Ectodermal cell (in vitro differentiated cells): ENCODE measurements at regions not wholly inside any gene's neighbourhood (a gene's known extent, or its start where the extent isn't known, plus 50 kb on each side); places are given as distances from the start of the nearest gene placed in this dataset.
A peak's percentile ranks its signal among the peaks of the same experiment; 100 is the strongest.

Experiments
- H3K27ac ChIP-seq: 2 replicates; pipeline ENCODE4 v1.7.0; 2013; ENCODE audit warnings: mild to moderate bottlenecking, low read depth, low read length; ENCODE audit not compliant: insufficient read depth, poor library complexity, severe bottlenecking
- H3K27me3 ChIP-seq: 2 replicates; pipeline ENCODE4 v1.7.0; 2013; ENCODE audit warnings: mild to moderate bottlenecking, low read length; ENCODE audit not compliant: insufficient read depth, control insufficient read depth, poor library complexity, severe bottlenecking
- H3K36me3 ChIP-seq: one replicate; pipeline ENCODE4 v1.7.0; 2013; ENCODE audit warnings: low read length; ENCODE audit not compliant: control insufficient read depth, insufficient read depth
- H3K4me1 ChIP-seq: one replicate; pipeline ENCODE4 v1.7.0; 2013; ENCODE audit warnings: low read length; ENCODE audit not compliant: control insufficient read depth, insufficient read depth
- H3K4me3 ChIP-seq: 2 replicates; pipeline ENCODE4 v1.7.0; 2013; ENCODE audit warnings: low read depth, low read length, control low read depth; ENCODE audit not compliant: insufficient read depth
- H3K9me3 ChIP-seq: 2 replicates; pipeline ENCODE4 v1.7.0; 2013; ENCODE audit warnings: mild to moderate bottlenecking, low read length, moderate library complexity; ENCODE audit not compliant: control insufficient read depth
- WGBS, 2 experiments: methylation state at CpG; one replicate each; pipeline ENCODE4 v1.1.7; 2013; ENCODE audit warnings: missing lambda C conversion rate in 2 of 2; 5-methylcytosine and 5-hydroxymethylcytosine counted together

DNA sequence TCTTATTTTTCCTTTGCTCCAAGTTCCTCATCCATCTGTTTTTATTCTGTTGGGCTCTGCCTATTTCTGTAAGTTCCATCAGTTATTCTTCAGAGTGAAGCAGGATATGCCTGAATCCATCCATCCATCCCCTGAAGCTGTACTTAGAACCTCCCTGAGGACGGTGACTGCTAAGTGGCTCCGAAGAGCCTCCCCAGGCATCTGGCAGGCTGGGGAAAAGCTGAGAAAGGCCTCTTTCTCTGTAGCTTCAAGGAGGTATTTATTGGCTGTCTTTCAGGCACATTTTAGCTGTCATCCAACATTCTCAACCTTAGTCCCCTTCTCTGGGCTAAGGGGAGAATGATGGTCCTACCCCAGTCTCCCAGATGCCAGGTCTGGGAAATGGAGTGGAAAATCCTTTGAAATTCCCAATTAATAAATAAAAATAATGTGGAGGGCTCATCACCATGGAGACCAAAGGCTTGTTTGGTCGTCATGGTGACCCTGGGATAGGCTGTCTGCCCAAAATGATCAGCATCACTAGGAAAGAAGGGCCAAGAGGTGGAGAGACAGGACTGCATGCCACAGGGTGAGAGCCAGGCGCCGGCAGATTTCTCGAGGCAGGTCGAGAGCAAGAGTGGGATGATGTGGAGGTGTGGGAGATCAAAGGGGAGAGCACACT lies 82.0 kb downstream of the UBIAD1 start:
- H3K27ac ChIP-seq, result peak overlapping the region; percentile 93
- H3K4me3 ChIP-seq, result no peak overlapping the region
- no peaks in the 10 kb centered on the region for H3K27me3 ChIP-seq
- no peaks in the 10 kb centered on the region for H3K9me3 ChIP-seq
- no peaks in the 10 kb centered on the region for H3K36me3 ChIP-seq
- peaks cover 33% of the 10 kb centered on the region for H3K4me1 ChIP-seq
- 43 to 55% methylated on average over 7 of the region's 7 CpGs for WGBS, 2 experiments

DNA sequence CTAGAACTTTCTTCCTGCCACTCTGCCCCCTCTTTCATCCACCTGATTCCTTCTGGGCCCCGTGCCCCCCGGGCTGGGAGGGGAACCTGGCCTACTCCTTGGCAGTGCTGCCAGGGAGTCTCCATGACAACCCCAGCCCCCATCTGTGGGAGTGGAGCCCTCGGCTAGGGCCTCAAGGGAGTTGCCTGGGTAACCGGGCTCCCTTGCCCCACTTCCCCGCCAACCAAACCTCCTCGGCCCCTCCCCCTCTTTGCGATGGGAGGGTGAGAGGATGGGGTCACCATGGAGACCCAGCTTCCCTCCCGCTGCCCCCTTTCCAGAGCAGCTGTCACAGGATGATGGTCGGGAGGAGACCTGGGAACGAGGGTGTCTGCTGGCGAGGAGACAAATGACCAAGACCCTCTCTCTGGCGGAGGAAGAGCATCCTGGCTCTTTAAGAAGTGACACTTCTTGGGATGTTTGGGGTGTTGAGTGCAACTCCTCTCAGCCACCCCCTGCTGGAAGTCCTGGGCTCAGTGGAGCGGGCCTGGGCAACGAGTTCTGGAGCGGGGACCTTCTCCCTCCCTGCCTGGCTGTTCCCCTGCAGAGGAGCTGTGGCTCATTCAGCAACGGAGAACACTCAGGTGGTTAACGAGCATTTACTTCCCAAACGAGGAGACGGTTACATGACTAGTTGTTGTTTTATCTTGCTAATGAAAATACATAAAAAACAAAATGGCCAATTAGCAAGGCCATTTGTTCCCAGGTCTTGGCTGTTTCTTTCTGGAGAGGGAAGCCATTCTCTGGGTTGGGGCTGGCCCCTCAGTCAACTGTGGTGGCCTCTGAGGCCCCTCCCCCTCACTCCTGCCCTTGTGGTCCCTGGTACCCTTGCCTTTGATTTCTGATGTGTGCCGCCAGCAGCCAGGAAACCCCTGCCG lies 82.8 kb downstream of the UBIAD1 start:
- Histone ChIP-seq H3K9me3 (no peaks in the 10 kb centered on the region), H3K36me3 (no peaks in the 10 kb centered on the region), H3K4me3 (peak overlapping the region; percentile 2), H3K27me3 (no peaks in the 10 kb centered on the region), H3K4me1 (peaks cover 35% of the 10 kb centered on the region), H3K27ac (peak overlapping the region; percentile 93)
- WGBS, 2 experiments, result 8 to 14% methylated on average over 19 to 20 of the region's 21 CpGs

DNA sequence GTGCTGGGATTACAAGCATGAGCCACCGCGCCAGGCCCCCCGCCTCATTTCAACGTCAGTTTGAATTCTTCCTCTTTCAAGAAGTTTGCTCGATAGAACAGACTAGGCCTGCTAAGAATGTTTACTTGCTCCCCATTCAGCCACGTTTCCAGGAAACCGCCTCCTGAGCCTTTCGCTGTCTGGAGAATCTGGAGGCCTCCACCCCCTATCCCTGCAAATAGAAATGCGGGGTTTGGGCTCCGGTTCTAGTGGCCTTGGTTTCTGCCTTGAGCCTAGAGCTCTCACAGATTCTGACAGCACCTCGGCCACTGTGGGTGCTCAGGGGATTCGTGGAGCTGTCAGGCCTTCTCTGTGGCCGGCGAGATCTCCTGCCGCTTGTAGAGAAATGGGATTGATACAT lies 84.3 kb downstream of the UBIAD1 start:
- Histone ChIP-seq H3K36me3 (no peaks in the 10 kb centered on the region), H3K27ac (no peak overlapping the region), H3K27me3 (no peaks in the 10 kb centered on the region), H3K4me3 (no peak overlapping the region), H3K9me3 (no peaks in the 10 kb centered on the region), H3K4me1 (peaks cover 36% of the 10 kb centered on the region)
- WGBS, 2 experiments, result 66% methylated on average over 15 of the region's 15 CpGs

DNA sequence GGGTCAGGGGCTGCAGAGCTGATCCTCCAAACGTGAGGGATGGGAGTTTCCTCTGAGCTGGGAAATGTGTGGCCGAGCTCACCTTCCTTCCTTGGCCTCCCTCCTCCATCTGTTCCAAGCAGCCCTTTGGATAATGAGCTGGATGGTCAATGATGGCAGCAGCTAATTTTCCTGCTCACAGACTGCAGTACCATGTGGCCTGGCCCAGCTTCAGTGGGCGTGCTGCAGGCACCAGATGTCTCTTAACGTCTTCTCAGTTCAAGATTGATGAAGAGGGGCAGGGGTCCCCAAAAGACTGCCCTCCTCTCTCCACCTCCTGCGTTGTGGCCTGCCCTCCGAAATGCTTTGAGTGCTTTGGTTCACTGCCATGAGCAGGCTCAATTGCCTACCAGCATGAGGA lies 86.0 kb downstream of the UBIAD1 start:
- WGBS, 2 experiments, result 84 to 92% methylated on average over 6 of the region's 6 CpGs
- H3K9me3 ChIP-seq, result no peaks in the 10 kb centered on the region
- H3K4me3 ChIP-seq, result no peak overlapping the region
- H3K27me3 ChIP-seq, result no peaks in the 10 kb centered on the region
- H3K4me1 ChIP-seq, result peaks cover 26% of the 10 kb centered on the region
- no peaks in the 10 kb centered on the region for H3K36me3 ChIP-seq
- H3K27ac ChIP-seq, result no peak overlapping the region

DNA sequence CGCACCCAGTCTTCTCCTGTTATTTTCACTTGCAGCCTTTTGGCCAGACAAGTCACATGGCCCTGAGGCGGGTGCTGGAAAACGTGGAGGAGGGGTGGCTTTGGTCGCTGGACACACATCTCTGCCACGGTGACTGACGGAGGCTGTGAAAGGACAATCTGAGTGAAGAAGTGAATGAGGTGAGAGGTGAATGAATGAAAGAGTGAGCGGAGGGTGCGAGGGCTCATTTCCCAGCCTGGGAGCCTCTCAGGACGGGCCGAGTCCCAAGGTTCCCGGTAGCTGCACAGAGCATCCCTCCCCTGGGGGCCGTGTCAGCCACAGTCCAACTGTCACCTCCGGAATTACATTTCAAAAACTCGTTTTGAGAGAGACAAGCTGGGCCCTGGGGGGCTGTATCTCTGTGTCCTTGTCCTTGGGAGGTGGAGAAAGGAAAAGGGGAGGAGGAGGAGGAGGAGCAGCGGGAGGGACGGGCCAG lies 89.6 kb downstream of the UBIAD1 start:
- WGBS, 2 experiments, result 69% methylated on average over 16 of the region's 16 CpGs
- Histone ChIP-seq H3K4me1 (peaks cover 6% of the 10 kb centered on the region), H3K9me3 (no peaks in the 10 kb centered on the region), H3K27ac (no peak overlapping the region), H3K4me3 (no peak overlapping the region), H3K27me3 (no peaks in the 10 kb centered on the region), H3K36me3 (no peaks in the 10 kb centered on the region)

DNA sequence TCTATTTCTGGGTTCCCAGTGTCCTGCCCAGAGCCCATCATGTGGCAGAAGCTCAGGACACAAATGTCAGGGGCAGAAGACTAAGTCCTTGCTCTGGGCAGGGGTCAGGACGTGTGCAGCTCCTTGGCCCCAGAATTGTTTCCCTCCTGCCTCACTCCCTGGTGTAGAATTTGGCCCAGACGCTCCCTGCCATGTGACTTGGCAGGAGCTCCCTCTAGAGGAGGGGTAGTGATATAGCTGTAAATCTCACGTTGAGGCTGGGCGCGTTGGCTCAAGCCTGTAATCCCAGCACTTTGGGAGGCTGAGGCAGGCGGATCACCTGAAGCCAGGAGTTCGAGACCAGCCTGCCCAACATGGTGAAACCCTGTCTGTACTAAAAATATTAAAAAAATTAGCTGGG lies 91.2 kb downstream of the UBIAD1 start:
- Histone ChIP-seq H3K4me3 (no peak overlapping the region), H3K27ac (no peak overlapping the region), H3K36me3 (no peaks in the 10 kb centered on the region), H3K27me3 (no peaks in the 10 kb centered on the region), H3K9me3 (no peaks in the 10 kb centered on the region), H3K4me1 (peaks cover 3% of the 10 kb centered on the region)
- 80 to 88% methylated on average over 7 of the region's 7 CpGs for WGBS, 2 experiments

DNA sequence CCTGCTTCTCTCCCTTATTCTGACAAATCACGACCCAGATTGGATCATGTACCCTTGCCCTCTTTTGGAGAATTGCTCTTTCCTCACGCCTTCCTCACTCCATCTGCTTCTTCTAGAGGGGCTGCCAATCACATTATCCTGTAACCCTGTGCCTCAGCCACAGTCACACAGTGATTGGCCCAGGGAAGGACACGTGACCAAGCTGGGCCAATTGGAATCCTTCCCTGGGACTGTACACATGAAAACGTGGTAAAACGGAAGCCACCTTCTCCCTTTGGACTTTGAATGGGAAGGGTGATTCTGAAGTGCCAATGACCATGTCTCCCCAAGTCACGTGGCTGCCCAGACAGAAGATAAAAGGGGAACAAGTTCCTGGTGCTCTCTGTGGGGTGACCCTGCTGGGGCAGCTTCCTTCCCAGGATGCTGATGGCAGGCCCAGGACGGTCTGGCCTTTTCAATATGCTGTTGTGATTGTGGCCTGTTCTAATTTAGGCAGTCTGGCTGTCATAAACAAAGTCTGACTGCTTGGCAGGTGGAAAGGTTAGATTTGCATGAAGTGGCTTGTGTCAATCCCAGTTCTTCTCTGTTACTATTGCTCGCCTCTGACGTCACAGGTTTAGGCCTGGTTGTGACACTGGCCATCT lies 92.9 kb downstream of the UBIAD1 start:
- peaks cover under 1% of the 10 kb centered on the region for H3K4me1 ChIP-seq
- WGBS, 2 experiments, result 91 to 93% methylated on average over 9 of the region's 9 CpGs
- no peaks in the 10 kb centered on the region for H3K9me3 ChIP-seq
- no peak overlapping the region for H3K27ac ChIP-seq
- no peaks in the 10 kb centered on the region for H3K36me3 ChIP-seq
- no peaks in the 10 kb centered on the region for H3K27me3 ChIP-seq
- no peak overlapping the region for H3K4me3 ChIP-seq

DNA sequence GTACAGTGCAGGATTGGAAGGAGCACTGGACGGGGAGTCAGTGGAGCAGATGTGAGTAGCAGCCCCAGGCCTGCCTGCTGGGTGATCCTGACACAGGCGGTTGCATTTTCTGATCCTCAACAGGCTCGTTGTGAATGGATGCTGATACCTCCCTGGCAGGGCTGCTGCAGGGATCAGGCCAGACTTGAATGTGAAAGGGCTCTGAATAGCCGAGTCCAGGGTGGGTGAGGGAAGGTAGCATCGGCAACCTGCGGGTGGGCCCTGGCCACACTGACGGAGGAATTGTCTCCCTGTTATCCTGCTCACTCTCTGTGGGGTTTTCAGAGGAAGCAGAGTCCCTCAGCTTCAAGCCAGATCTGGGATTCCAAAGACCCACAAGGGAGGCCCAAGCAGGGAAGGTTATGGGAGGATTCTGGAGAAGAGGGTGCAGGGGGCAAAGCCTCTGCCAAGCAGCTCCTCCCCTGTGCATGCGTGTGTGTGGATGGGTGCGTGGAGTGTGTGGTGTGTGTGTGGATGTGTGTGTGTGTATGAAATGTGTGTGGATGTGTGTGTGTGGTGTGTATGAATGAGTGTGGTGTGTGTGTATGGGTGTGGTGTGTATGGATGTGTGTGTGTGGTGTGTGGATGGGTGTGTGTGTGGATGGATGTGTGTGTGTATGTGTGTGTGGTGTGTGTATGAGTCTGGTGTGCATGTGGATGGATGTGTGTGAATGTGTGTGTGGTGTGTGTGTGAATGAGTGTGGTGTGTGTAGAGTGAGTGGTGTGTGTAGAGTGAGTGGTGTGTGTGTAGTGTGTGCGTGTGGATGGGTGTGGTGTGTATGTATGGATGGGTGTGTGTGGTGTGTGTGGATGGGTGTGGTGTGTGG lies 100.3 kb downstream of the UBIAD1 start:
- 57 to 58% methylated on average over 10 of the region's 10 CpGs for WGBS, 2 experiments
- no peaks in the 10 kb centered on the region for H3K27me3 ChIP-seq
- no peaks in the 10 kb centered on the region for H3K9me3 ChIP-seq
- H3K4me1 ChIP-seq, result no peaks in the 10 kb centered on the region
- H3K36me3 ChIP-seq, result no peaks in the 10 kb centered on the region
- no peak overlapping the region for H3K27ac ChIP-seq
- no peak overlapping the region for H3K4me3 ChIP-seq

DNA sequence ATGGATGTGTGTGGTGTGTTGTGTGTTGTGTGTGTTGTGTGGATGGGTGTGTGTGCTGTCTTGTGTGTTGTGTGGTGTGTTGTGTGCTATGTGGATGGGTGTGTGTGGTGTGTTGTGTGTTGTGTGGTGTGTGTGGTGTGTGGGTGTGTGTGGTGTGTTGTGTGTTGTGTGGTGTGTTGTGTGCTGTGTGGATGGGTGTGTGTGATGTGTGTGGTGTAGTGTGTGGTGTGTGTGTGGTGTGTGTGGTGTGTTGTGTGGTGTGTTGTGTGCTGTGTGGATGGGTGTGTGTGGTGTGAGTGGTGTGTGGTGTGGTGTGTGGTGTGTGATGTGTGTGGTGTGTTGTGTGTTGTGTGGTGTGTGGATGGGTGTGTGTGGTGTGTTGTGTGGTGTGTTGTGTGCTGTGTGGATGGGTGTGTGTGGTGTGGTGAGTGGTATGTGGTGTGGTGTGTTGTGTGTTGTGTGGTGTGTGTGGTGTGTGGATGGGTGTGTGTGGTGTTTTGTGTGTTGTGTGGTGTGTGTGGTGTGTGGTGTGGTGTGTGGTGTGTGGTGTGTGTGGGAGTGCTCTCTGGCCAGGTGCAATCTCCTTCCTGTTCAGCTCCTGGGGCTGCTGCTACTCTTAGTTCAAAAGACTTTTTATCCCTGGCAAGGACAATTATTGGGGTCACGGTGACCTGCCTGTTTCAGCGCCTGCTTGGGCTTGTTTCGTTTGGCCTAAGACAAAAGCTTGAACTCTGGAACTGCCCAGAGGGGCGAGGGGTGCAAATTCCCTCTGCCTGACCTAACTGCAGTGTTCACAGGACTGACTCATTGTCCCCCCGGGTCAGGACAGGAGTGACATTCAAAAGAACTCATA lies 101.1 kb downstream of the UBIAD1 start:
- Histone ChIP-seq H3K27me3 (no peaks in the 10 kb centered on the region), H3K9me3 (no peaks in the 10 kb centered on the region), H3K36me3 (no peaks in the 10 kb centered on the region), H3K4me3 (no peak overlapping the region), H3K4me1 (no peaks in the 10 kb centered on the region), H3K27ac (no peak overlapping the region)
- WGBS, 2 experiments, result 71 to 73% methylated on average over 5 of the region's 5 CpGs
